A549 (cell line): ENCODE measurements at regions not wholly inside any gene's neighbourhood (a gene's known extent, or its start where the extent isn't known, plus 50 kb on each side); places are given as distances from the start of the nearest gene placed in this dataset.

ENCODE experiments used
- ATAC-seq, 2 experiments: fragments of 200-7000 bp in 1 of 2; fragments of >200 bp in 1 of 2; cut with Nextera tagmentation in 1 of 2; cut with Tn5 transposase in 1 of 2; 3 replicates each; pipeline versions ENCODE4 v1.8.0 to v1.9.1; 2018 to 2020; ENCODE audit warnings: mild to moderate bottlenecking in 1 of 2, moderate library complexity in 1 of 2
- CTCF ChIA-PET: fragments of 300-600 bp; sonication (Branson Sonifier 250); formaldehyde crosslinking; extraction: SDS; loops from one replicate; lab custom pipeline; 2021; ENCODE audit warnings: antibody characterized with exemption, inconsistent platforms; lab: Yijun Ruan, JAX
- POLR2A ChIA-PET: fragments of 350-600 bp; formaldehyde crosslinking; extraction: SDS; loops from one replicate; lab custom pipeline; 2021; ENCODE audit warnings: antibody characterized with exemption, inconsistent platforms; lab: Yijun Ruan, JAX
- DNase-seq, 2 experiments: peaks; one replicate each; pipeline versions ENCODE4 v3.0.0 to v3.0.0-alpha.2; 2011 to 2016; ENCODE audit warnings: low read depth in 1 of 2, low spot score in 1 of 2
- FAIRE-seq: peaks from 2 replicates; lab custom pipeline; 2011; peaks lifted over from hg19 to GRCh38; lab: Jason Lieb, UNC
- H3K27ac ChIP-seq, 2 experiments: fragments of >200 bp; sonication (Bioruptor Twin); formaldehyde crosslinking; 3 replicates each; pipeline ENCODE4 v1.5.1; 2016 to 2017
- H3K4me1 ChIP-seq: fragments of >200 bp; sonication (Bioruptor Twin); formaldehyde crosslinking; 3 replicates; pipeline ENCODE4 v1.6.1; 2016
- H3K4me2 ChIP-seq: fragments of >200 bp; sonication (Bioruptor Twin); formaldehyde crosslinking; 3 replicates; pipeline ENCODE4 v1.6.1; 2016
- H3K4me3 ChIP-seq: fragments of >200 bp; sonication (Bioruptor Twin); formaldehyde crosslinking; 3 replicates; pipeline ENCODE4 v1.5.1; 2016
- H3K9me3 ChIP-seq: fragments of >200 bp; sonication (Bioruptor Twin); formaldehyde crosslinking; 3 replicates; pipeline ENCODE4 v1.6.1; 2016
- BCL3 ChIP-seq: fragments of >200 bp; sonication (Bioruptor Twin); formaldehyde crosslinking; IDR thresholded peaks from 3 replicates; pipeline ENCODE4 v1.6.1; 2016
- CBX8 ChIP-seq: fragments of 200-600 bp; sonication (generic); IDR thresholded peaks from 2 replicates; pipeline ENCODE4 v1.6.1; 2016
- E2F6 ChIP-seq: IDR thresholded peaks from 2 replicates; pipeline ENCODE4 v1.6.1; 2012; ENCODE audit warnings: low read depth, borderline replicate concordance
- FOSL2 ChIP-seq, 2 experiments: fragments of 450-650 bp in 1 of 2; fragments of >200 bp in 1 of 2; sonication (Bioruptor Twin) in 1 of 2; formaldehyde crosslinking; IDR thresholded peaks; 2 replicates each; pipeline versions ENCODE4 v1.5.0 to v1.6.1; 2016 to 2020; ENCODE audit warnings: mild to moderate bottlenecking in 1 of 2, moderate library complexity in 1 of 2
- HDAC2 ChIP-seq: fragments of 200-600 bp; sonication (generic); IDR thresholded peaks from 2 replicates; pipeline ENCODE4 v1.6.1; 2016
- HEYL ChIP-seq: fragments of 250-450 bp; sonication (Bioruptor Pico); IDR thresholded peaks from 2 replicates; pipeline ENCODE4 v1.8.0; 2021; ENCODE audit warnings: mild to moderate bottlenecking, moderate library complexity
- HMGXB4 ChIP-seq: fragments of 250-450 bp; sonication (Bioruptor Pico); IDR thresholded peaks from 2 replicates; pipeline ENCODE4 v1.5.0; 2021; ENCODE audit warnings: mild to moderate bottlenecking, moderate library complexity, borderline replicate concordance
- HOXB13 ChIP-seq: fragments of 250-450 bp; sonication (Bioruptor Pico); IDR thresholded peaks from 2 replicates; pipeline ENCODE4 v1.5.0; 2020; ENCODE audit warnings: low read depth, mild to moderate bottlenecking, moderate library complexity
- HOXB5 ChIP-seq: fragments of 250-450 bp; sonication (Bioruptor Pico); IDR thresholded peaks from 2 replicates; pipeline ENCODE4 v1.5.0; 2020; ENCODE audit warnings: mild to moderate bottlenecking, moderate library complexity
- JUN ChIP-seq, 2 experiments: fragments of >200 bp; sonication (Bioruptor Twin); formaldehyde crosslinking; IDR thresholded peaks; 2 replicates in 1 of 2; 3 replicates in 1 of 2; pipeline ENCODE4 v1.6.1; 2016 to 2017
- KDM5A ChIP-seq: fragments of 200-600 bp; sonication (generic); IDR thresholded peaks from 2 replicates; pipeline ENCODE4 v1.6.1; 2016; ENCODE audit warnings: antibody characterized with exemption, mild to moderate bottlenecking
- MAFK ChIP-seq: fragments of 450-650 bp; IDR thresholded peaks from 2 replicates; pipeline ENCODE4 v1.6.1; 2014; ENCODE audit not compliant: partially characterized antibody
- NPAS2 ChIP-seq: fragments of 250-450 bp; sonication (Bioruptor Pico); IDR thresholded peaks from 2 replicates; pipeline ENCODE4 v1.8.0; 2022; ENCODE audit warnings: mild to moderate bottlenecking, moderate library complexity, borderline replicate concordance
- SMC3 ChIP-seq: fragments of >200 bp; sonication (Bioruptor Twin); formaldehyde crosslinking; IDR thresholded peaks from 3 replicates; pipeline ENCODE4 v1.6.1; 2018; ENCODE audit warnings: inconsistent platforms
- SREBF2 ChIP-seq: fragments of 450-650 bp; IDR thresholded peaks from 2 replicates; pipeline ENCODE4 v1.6.1; 2014; ENCODE audit warnings: mild to moderate bottlenecking, moderate library complexity
- TFCP2L1 ChIP-seq: fragments of 250-450 bp; sonication (Bioruptor Pico); IDR thresholded peaks from 2 replicates; pipeline ENCODE4 v1.5.0; 2021; ENCODE audit warnings: mild to moderate bottlenecking
- TP53 ChIP-seq: fragments of 250-450 bp; sonication (Bioruptor Pico); IDR thresholded peaks from 2 replicates; pipeline ENCODE4 v1.5.0; 2021; ENCODE audit warnings: mild to moderate bottlenecking, moderate library complexity
- ZC3H11A ChIP-seq: fragments of 450-650 bp; IDR thresholded peaks from 2 replicates; pipeline ENCODE4 v1.6.1; 2014; ENCODE audit warnings: antibody characterized with exemption, mild to moderate bottlenecking
- WGBS: methylation state at CpG from one replicate; pipeline ENCODE4 v1.1.6; 2017; ENCODE audit errors: missing lambda C conversion rate; 5-methylcytosine and 5-hydroxymethylcytosine counted together
- TF ChIP-seq, protein P1 (sequence below): fragments of 200-600 bp; sonication (generic); IDR thresholded peaks from 2 replicates; pipeline ENCODE4 v1.6.1; 2016; ENCODE audit warnings: antibody characterized with exemption, mild to moderate bottlenecking, moderate library complexity

- TF ChIP-seq, protein P1, sequence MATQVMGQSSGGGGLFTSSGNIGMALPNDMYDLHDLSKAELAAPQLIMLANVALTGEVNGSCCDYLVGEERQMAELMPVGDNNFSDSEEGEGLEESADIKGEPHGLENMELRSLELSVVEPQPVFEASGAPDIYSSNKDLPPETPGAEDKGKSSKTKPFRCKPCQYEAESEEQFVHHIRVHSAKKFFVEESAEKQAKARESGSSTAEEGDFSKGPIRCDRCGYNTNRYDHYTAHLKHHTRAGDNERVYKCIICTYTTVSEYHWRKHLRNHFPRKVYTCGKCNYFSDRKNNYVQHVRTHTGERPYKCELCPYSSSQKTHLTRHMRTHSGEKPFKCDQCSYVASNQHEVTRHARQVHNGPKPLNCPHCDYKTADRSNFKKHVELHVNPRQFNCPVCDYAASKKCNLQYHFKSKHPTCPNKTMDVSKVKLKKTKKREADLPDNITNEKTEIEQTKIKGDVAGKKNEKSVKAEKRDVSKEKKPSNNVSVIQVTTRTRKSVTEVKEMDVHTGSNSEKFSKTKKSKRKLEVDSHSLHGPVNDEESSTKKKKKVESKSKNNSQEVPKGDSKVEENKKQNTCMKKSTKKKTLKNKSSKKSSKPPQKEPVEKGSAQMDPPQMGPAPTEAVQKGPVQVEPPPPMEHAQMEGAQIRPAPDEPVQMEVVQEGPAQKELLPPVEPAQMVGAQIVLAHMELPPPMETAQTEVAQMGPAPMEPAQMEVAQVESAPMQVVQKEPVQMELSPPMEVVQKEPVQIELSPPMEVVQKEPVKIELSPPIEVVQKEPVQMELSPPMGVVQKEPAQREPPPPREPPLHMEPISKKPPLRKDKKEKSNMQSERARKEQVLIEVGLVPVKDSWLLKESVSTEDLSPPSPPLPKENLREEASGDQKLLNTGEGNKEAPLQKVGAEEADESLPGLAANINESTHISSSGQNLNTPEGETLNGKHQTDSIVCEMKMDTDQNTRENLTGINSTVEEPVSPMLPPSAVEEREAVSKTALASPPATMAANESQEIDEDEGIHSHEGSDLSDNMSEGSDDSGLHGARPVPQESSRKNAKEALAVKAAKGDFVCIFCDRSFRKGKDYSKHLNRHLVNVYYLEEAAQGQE = no peak
Observed at GRCh38 chr4:20486433-20486832, 213.8 kb upstream of the PACRGL start (continued).

- ChIA-PET CTCF (no interaction called here), POLR2A (no interaction called here)
- FAIRE-seq (no peak), DNase-seq (no peak), ATAC-seq (no peak)
- TF ChIP-seq TFCP2L1 = no peak
- TF ChIP-seq E2F6 = no peak
- TF ChIP-seq HEYL (CRISPR knock-in tag) = no peak
- no peak for TF ChIP-seq SREBF2
- TF ChIP-seq JUN (IDR thresholded peaks at IDR 0.05) = no peak
- TF ChIP-seq CBX8 = no peak
- TF ChIP-seq MAFK = no peak
- TF ChIP-seq KDM5A = no peak
- no peak for TF ChIP-seq NPAS2 (CRISPR knock-in tag)
- TF ChIP-seq HMGXB4 (CRISPR knock-in tag) = no peak
- TF ChIP-seq HOXB13 = no peak
- TF ChIP-seq ZC3H11A = no peak
- TF ChIP-seq HDAC2 = no peak
- no peak for TF ChIP-seq TP53 (CRISPR knock-in tag)
- no peak for TF ChIP-seq FOSL2 (IDR thresholded peaks at IDR 0.05)
- TF ChIP-seq FOSL2 (CRISPR knock-in tag; IDR thresholded peaks at IDR 0.05) = no peak
- TF ChIP-seq, protein P1 = no peak
- no peak for TF ChIP-seq BCL3
- TF ChIP-seq SMC3 = no peak
- TF ChIP-seq HOXB5 (CRISPR knock-in tag) = no peak
- H3K4me2 ChIP-seq = no peak overlapping the region
- WGBS = 1% methylated on average over 4 of the region's 4 CpGs
- H3K4me1 ChIP-seq = no peaks in the 10 kb centered on the region
- H3K27ac ChIP-seq = no peak overlapping the region
- no peak overlapping the region for H3K4me3 ChIP-seq
- no peaks in the 10 kb centered on the region for H3K9me3 ChIP-seq
Observed at GRCh38 chr4:20487446-20487845, 212.8 kb upstream of the PACRGL start.
